AG10803 (cell line): ENCODE measurements at regions not wholly inside any gene's neighbourhood (a gene's known extent, or its start where the extent isn't known, plus 50 kb on each side); places are given as distances from the start of the nearest gene placed in this dataset.

Experiments used
- DNase-seq: peaks from one replicate; pipeline ENCODE4 v3.0.0; 2010; ENCODE audit warnings: low read depth
- H3K4me3 ChIP-seq: 2 replicates; pipeline ENCODE4 v1.5.1; 2011; ENCODE audit warnings: mild to moderate bottlenecking, low read length, control low read depth
- TF ChIP-seq, protein P1 (sequence below): conservative IDR thresholded peaks from 2 replicates; pipeline ENCODE4 v1.5.1; 2011; ENCODE audit warnings: mild to moderate bottlenecking, low read length, control low read depth, inconsistent platforms

DNA sequence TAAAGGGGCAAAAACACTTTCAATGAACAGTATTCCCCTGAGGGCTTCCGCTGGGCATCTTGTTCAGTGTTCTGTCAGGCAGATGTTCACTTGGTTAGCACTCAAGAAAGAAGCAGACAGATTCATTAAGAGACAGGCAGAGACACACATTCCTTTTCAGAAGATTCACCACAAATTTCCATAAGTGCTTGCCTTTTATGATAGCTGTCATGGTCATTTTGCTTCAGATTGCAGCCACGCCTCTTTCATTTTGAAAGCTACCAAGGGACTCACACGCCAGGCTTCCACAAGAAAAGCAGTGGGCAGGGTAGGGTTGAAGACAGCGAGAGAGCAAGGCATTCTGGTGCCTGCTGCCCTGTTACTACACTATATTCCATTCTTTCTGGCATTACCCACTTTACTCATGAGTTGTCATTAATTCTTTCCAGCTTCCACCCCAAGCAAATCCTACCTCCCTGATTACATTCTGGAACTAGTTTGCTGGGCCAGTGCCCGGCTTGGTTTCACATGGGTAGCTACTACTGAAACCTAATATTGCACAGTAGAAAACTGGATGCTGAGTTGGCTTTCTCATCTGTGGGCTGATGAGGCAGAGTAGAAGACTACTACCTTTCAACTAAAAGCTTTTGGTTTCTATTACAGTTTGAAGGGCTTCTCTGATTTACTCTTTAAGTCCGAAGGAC is 91.2 kb upstream of the COL24A1 start:
- H3K4me3 ChIP-seq = peak overlapping the region; percentile 34
- DNase-seq = peak; percentile 75
- TF ChIP-seq, protein P1, sequence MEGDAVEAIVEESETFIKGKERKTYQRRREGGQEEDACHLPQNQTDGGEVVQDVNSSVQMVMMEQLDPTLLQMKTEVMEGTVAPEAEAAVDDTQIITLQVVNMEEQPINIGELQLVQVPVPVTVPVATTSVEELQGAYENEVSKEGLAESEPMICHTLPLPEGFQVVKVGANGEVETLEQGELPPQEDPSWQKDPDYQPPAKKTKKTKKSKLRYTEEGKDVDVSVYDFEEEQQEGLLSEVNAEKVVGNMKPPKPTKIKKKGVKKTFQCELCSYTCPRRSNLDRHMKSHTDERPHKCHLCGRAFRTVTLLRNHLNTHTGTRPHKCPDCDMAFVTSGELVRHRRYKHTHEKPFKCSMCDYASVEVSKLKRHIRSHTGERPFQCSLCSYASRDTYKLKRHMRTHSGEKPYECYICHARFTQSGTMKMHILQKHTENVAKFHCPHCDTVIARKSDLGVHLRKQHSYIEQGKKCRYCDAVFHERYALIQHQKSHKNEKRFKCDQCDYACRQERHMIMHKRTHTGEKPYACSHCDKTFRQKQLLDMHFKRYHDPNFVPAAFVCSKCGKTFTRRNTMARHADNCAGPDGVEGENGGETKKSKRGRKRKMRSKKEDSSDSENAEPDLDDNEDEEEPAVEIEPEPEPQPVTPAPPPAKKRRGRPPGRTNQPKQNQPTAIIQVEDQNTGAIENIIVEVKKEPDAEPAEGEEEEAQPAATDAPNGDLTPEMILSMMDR = no peak

DNA sequence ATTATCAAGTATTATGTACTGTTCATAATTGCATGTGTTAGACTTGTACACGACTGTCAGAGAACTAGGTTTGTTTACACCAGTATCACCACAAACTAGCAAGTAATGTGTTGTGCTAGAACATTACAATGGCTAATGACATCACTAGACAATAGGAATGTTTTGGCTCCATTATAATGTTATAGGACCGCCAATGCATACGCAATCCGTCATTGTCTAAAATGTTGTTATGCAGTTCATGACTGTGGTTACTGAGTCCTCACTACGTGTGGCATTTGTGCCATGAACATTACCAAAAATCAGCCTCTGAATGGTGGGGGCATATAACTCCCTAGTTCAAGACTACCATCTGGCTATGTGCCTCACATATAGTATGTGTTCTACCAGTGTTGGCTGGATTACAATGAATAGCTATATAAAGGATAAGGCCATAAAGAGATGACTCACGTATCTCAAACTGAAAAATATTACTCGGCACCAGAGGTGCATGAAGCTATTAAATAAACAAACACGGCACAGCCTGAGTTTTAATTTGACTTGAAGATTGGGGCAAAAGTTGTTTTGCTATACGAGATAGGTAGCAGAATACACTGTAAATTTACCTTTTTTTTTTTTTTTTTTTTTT is 89.1 kb upstream of the COL24A1 start:
- no peak for DNase-seq
- TF ChIP-seq, protein P1 = no peak
- H3K4me3 ChIP-seq = no peak overlapping the region

DNA sequence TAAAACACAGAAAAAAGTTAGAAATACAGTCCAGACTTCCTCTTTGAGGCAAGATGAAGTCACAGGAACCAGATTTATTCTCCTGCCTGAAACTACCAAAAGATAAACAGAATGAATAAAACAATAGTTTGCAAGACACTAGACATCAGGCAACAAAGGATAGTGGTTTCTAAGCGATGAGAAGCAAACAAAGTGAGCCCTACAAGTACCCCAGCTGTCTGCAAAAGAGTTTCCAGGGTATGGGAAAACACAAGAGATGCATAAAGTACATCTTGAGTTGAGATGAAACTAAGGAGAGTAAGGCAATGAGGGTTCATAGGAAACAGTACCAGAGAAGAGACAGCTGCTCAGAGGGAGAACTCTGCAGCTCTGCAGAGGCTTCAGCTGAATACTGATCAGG is 83.3 kb upstream of the COL24A1 start:
- TF ChIP-seq, protein P1 = no peak
- H3K4me3 ChIP-seq = no peak overlapping the region
- DNase-seq = no peak

DNA sequence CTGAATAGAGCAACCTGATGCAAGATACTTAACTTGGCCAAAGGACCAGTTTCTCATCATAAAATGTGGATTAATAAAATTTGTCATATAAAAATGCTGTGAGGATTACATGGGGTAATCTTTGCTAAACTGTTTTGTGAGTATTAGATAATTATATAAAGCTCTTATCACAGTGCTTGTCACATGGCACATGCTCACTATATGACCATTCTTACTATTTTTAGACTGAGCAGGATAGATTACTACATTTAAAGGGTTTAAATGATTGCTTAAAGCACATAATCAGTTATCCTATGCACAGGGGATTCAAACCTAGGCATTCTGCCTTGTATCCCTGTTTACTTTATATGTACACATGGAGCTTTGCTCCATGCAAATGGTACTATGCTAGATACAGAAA is 82.9 kb upstream of the COL24A1 start:
- no peak overlapping the region for H3K4me3 ChIP-seq
- no peak for DNase-seq
- TF ChIP-seq, protein P1 = no peak

DNA sequence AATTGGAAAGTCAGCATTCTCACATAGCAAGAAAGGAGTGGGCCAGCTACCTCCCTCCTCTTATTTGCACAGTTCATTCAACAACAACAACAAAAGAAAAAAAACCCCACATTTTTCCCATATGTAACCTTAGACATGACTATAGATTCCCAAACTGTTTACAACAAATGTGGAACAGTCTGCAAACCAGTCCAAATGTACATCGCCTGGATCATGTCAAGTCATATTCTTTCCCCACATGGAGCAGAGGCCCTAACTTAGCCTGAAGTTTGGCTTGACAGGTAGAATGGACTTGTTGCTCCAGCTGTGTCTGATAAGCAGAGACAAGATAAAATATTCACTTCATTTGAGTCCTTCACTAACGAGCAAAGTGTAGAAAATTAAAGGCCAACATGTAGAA is 81.7 kb upstream of the COL24A1 start:
- DNase-seq = no peak
- TF ChIP-seq, protein P1 = no peak
- no peak overlapping the region for H3K4me3 ChIP-seq

DNA sequence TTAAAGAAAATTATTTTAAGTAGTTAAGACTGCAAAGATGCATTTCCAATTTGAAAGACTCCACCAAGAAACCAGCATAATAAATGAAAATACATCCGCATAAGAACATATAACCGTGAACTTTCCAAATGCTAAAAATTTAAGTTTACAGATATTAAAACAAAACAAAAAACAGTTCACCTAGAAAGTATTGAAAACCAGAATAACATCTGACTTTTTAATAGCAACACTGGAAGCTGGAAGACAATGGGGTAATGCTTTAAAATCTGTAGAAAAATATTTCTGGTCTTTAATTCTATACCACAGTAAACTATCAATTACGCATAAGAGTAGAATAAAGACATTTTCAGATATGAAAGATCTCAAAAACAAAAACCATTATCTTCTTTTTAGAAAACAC is 79.3 kb upstream of the COL24A1 start:
- DNase-seq = no peak
- TF ChIP-seq, protein P1 = no peak
- H3K4me3 ChIP-seq = no peak overlapping the region

DNA sequence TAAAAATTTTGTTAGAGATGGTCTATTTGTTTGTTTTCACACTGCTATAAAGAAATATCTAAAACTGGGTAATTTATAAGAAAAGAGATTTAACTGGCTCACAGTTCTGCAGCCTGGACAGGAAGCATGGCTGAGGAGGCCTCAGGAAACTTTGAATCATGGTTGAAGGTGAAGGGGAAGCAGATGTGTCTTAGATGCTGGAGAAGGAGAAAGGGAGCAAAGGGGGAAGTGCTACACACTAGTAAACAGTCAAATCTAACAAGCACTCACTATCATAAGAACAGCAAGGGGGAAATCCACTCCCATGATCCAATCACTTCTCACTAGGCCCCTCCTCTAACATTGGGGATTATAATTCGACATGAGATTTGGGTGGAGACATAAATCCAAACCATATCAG is 76.8 kb upstream of the COL24A1 start:
- TF ChIP-seq, protein P1 = no peak
- no peak for DNase-seq
- no peak overlapping the region for H3K4me3 ChIP-seq
